ENCODE measurements at regions not wholly inside any gene's neighbourhood (a gene's known extent, or its start where the extent isn't known, plus 50 kb on each side); places are given as distances from the start of the nearest gene placed in this dataset.

DNA sequence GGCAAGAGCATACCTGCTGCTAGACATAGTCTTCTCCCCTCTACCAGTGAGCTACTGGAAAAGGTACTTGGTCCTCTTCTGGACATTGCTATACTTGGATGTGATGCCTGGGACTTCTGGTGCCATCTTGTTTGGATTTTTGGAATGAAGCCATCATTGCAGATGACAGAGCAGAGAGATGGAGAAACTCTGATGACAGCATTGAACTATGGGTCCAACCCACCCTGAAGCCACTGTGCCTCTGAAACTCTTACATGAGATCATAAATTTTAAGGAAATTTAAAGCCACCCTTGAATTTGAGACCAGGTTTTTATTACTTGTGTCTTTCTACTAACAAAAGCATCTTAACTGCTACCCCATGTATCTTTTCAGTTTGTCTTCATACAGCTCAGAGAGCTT is 151.1 kb upstream of the SMIM23 start:
- Histone ChIP-seq H3K4me3 (no peak overlapping the region), H3K9me3 (no peaks in the 10 kb centered on the region), H3K27me3 (peaks cover 0 to 8% of the 10 kb centered on the region in 2 donors), H3K4me1 (peaks cover 6% of the 10 kb centered on the region), H3K36me3 (replicated peaks in 1 of 2; ENCODE audit: insufficient read depth in 1 of 2, low read depth in 2 of 2) (no peaks in the 10 kb centered on the region), H3K27ac (no peak overlapping the region)
- no peak for DNase-seq
- intact Hi-C loops (cut with DNase I), result no loop called here
- no peak for ATAC-seq
- TF ChIP-seq POLR2A (IDR thresholded peaks at IDR 0.05), result no peak
- TF ChIP-seq, protein P1, sequence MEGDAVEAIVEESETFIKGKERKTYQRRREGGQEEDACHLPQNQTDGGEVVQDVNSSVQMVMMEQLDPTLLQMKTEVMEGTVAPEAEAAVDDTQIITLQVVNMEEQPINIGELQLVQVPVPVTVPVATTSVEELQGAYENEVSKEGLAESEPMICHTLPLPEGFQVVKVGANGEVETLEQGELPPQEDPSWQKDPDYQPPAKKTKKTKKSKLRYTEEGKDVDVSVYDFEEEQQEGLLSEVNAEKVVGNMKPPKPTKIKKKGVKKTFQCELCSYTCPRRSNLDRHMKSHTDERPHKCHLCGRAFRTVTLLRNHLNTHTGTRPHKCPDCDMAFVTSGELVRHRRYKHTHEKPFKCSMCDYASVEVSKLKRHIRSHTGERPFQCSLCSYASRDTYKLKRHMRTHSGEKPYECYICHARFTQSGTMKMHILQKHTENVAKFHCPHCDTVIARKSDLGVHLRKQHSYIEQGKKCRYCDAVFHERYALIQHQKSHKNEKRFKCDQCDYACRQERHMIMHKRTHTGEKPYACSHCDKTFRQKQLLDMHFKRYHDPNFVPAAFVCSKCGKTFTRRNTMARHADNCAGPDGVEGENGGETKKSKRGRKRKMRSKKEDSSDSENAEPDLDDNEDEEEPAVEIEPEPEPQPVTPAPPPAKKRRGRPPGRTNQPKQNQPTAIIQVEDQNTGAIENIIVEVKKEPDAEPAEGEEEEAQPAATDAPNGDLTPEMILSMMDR (IDR thresholded peaks at IDR 0.05), result no peak

DNA sequence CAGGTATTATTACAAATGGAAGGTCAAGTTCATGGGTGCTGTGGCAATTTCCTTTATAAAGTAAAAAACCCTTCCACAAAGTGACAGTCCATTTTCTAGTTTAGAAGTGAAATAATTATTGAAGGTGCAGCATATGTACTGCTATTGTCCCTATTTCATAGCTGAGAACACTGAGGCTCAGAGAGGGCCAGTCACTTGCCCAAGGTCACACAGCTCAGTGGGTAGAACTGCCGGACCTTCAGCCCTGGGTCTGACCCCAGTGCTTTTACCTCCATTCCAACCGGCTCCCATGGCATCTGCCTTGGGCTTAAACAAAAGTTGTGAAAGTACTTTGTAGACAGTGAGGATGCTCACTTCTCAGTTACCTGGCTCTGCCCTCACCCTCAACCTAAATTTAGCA is 150.6 kb upstream of the SMIM23 start:
- ATAC-seq, result no peak
- WGBS, 2 donors, result 71 to 75% methylated on average over 2 of the region's 2 CpGs

DNA sequence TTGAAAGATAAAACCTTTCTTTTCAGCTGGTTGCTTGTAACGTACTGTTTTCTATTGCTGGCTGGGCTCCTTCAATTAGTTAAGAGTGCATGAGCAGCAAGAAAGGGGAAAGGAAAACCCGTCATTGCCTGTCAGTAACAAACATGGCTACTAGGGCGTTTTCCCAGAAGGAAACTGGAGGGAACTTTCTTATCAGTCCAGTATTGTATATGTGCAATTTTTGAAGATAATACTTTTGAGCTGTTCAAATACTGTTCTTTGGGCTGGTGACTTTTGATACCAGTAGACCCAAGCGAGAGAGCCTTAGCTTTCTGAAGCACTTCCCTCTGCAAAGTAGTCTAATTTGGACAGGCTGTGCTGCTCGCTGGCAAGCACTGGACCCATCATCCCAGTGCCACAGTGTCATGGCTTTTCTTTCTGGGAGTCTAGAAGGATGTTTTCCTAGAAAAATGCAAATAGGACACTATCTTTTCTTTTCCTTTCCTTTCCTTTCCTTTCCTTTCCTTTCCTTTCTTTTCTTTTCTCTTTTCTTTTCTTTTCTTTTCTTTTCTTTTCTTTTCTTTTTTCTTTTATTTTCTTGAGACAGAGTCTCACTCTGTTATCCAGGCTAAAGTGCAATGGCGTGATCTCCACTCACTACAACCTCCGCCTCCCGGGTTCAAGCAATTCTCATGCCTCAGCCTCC is 149.9 kb upstream of the SMIM23 start:
- no peak overlapping the region for H3K27ac ChIP-seq
- TF ChIP-seq POLR2A (IDR thresholded peaks at IDR 0.05), result no peak
- TF ChIP-seq, protein P1 (IDR thresholded peaks at IDR 0.05), result no peak
- H3K4me3 ChIP-seq, result no peak overlapping the region
- DNase-seq (no peak), ATAC-seq (no peak)
- no peaks in the 10 kb centered on the region for H3K4me1 ChIP-seq
- H3K36me3 ChIP-seq (replicated peaks in 1 of 2; ENCODE audit: insufficient read depth in 1 of 2, low read depth in 2 of 2), result no peaks in the 10 kb centered on the region
- intact Hi-C loops (cut with DNase I), result no loop called here
- no peaks in the 10 kb centered on the region for H3K27me3 ChIP-seq
- no peaks in the 10 kb centered on the region for H3K9me3 ChIP-seq
- WGBS, 2 donors, result 59 to 64% methylated on average over 8 of the region's 8 CpGs

More for the DNA sequence above, 150.6 kb upstream of the SMIM23 start:
- Histone ChIP-seq H3K27me3 (peaks cover 0 to 5% of the 10 kb centered on the region in 2 donors), H3K27ac (no peak overlapping the region), H3K4me1 (peaks cover 3% of the 10 kb centered on the region), H3K36me3 (replicated peaks in 1 of 2; ENCODE audit: insufficient read depth in 1 of 2, low read depth in 2 of 2) (no peaks in the 10 kb centered on the region), H3K9me3 (no peaks in the 10 kb centered on the region), H3K4me3 (no peak overlapping the region)
- TF ChIP-seq, protein P1 (IDR thresholded peaks at IDR 0.05), result no peak
- TF ChIP-seq POLR2A (IDR thresholded peaks at IDR 0.05), result no peak
- DNase-seq, result no peak
- intact Hi-C loops (cut with DNase I), result no loop called here

DNA sequence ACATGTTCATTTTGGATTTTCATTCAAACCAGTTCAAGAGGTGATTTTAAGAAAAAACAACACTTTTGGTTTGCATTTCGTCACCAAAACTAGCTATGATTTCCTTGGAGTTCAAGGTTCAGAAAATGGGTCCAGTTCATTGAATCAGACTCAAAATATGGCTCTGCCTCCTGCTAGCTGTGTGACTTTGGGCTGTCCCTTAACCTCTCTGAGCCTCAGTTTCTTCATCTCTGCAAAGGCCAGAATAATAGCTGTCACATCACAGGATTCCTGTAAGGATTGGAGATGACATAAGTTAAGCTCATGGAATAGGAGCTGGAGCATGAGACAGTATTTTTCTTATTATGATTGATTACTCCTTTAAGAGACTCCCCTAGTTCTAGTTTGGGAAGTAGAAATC is 147.8 kb upstream of the SMIM23 start:
- H3K9me3 ChIP-seq, result no peaks in the 10 kb centered on the region
- no peaks in the 10 kb centered on the region for H3K36me3 ChIP-seq (replicated peaks in 1 of 2; ENCODE audit: insufficient read depth in 1 of 2, low read depth in 2 of 2)
- no peaks in the 10 kb centered on the region for H3K27me3 ChIP-seq
- TF ChIP-seq, protein P1 (IDR thresholded peaks at IDR 0.05), result no peak
- TF ChIP-seq POLR2A (IDR thresholded peaks at IDR 0.05), result no peak
- ATAC-seq, result no peak
- no peak overlapping the region for H3K27ac ChIP-seq
- H3K4me3 ChIP-seq, result no peak overlapping the region
- intact Hi-C loops (cut with DNase I), result no loop called here
- WGBS, 2 donors, result 85 to 93% methylated on average over 1 of the region's 1 CpG
- DNase-seq, result no peak
- no peaks in the 10 kb centered on the region for H3K4me1 ChIP-seq

DNA sequence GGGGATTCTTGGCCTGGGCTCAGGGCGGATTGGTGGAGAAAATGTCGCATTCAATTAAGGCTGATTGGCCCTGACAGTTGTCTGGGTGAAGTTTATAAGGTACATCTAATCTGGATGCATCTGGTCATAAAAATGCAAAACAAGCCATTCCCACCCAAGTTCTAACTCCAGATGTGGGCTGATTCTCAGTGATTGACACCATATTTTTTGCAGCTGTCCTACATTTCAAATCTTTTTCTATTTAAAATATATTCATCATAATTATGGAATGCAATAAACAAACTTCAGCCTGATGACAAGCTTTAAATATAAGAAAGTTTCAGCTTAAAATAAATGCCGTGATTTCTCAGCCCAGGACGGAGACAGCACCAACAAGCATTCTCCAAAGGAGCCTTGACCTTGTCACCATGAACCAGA is 146.4 kb upstream of the SMIM23 start:
- DNase-seq (no peak), ATAC-seq (no peak)
- intact Hi-C loops (cut with DNase I), result no loop called here
- H3K27me3 ChIP-seq, result no peaks in the 10 kb centered on the region
- whole genome bisulfite sequencing, 2 donors, result 65 to 76% methylated on average over 4 of the region's 4 CpGs
- no peaks in the 10 kb centered on the region for H3K9me3 ChIP-seq
- H3K4me3 ChIP-seq, result no peak overlapping the region
- H3K27ac ChIP-seq, result no peak overlapping the region
- no peaks in the 10 kb centered on the region for H3K36me3 ChIP-seq (replicated peaks in 1 of 2; ENCODE audit: insufficient read depth in 1 of 2, low read depth in 2 of 2)
- TF ChIP-seq, protein P1 (IDR thresholded peaks at IDR 0.05), result no peak
- TF ChIP-seq POLR2A (IDR thresholded peaks at IDR 0.05), result no peak
- H3K4me1 ChIP-seq, result no peaks in the 10 kb centered on the region

Data from body of pancreas (tissue), 4 donors.